Gastrocnemius medialis (tissue), 4 donors: ENCODE measurements at regions not wholly inside any gene's neighbourhood (a gene's known extent, or its start where the extent isn't known, plus 50 kb on each side); places are given as distances from the start of the nearest gene placed in this dataset.

Experiments used
- ATAC-seq, 2 donors: fragments of 150-250 bp; one replicate each; pipeline ENCODE4 v1.9.1; 2016
- DNase-seq, 2 donors: peaks; one replicate each; pipeline ENCODE4 v3.0.0-alpha.2; 2019
- H3K27ac ChIP-seq, 4 donors: fragments of 200-600 bp; sonication (generic); 1 replicate in 1 of 4; 2 replicates in 3 of 4; pipeline ENCODE4 v1.5.1; 2016 to 2018; ENCODE audit warnings: mild to moderate bottlenecking in 2 of 4, moderate library complexity in 1 of 4
- H3K27me3 ChIP-seq, 3 donors: fragments of 200-600 bp; sonication (generic) in 2 of 3; 1 replicate in 1 of 3; 2 replicates in 2 of 3; pipeline versions ENCODE4 v1.5.1 to v1.6.0; 2016 to 2019; ENCODE audit warnings: mild to moderate bottlenecking in 1 of 3, moderate library complexity in 1 of 3
- H3K36me3 ChIP-seq, 2 donors: fragments of 200-600 bp; sonication (generic) in 1 of 2; one replicate each; pipeline ENCODE4 v1.5.1; 2017 to 2018
- H3K4me1 ChIP-seq, 2 donors: fragments of 200-600 bp; sonication (generic) in 1 of 2; one replicate each; pipeline ENCODE4 v1.5.1; 2016 to 2017; ENCODE audit warnings: mild to moderate bottlenecking in 2 of 2
- H3K4me3 ChIP-seq, 4 donors: fragments of 200-600 bp; sonication (generic) in 3 of 4; 1 replicate in 1 of 4; 2 replicates in 3 of 4; pipeline ENCODE4 v1.5.1; 2016 to 2019; ENCODE audit warnings: mild to moderate bottlenecking in 2 of 4
- H3K9me3 ChIP-seq, 3 donors: fragments of 200-600 bp; sonication (generic) in 2 of 3; 1 replicate in 1 of 3; 2 replicates in 2 of 3; pipeline ENCODE4 v1.5.1; 2016 to 2019
- POLR2A ChIP-seq, 2 donors: fragments of 450-650 bp; IDR thresholded peaks; one replicate each; pipeline ENCODE4 v1.6.1; 2017; ENCODE audit warnings: antibody characterized with exemption in 2 of 2, mild to moderate bottlenecking in 2 of 2, moderate library complexity in 2 of 2
- in situ Hi-C, 4 donors: fragments of 200-750 bp; cut with MboI; loops; one replicate each; pipeline versions ENCODE4 v1.15.0 to v1.8.0; 2017; ENCODE audit warnings: low sequenced_read_pairs in 4 of 4
- intact Hi-C: fragments of 100-400 bp; cut with DNase I; formaldehyde crosslinking; loops from one replicate; pipeline ENCODE4 v1.15.1; 2023; ENCODE audit warnings: low total_unique reads
- TF ChIP-seq, protein P1 (sequence below), 5 experiments: fragments of 450-650 bp in 3 of 5; fragments of 200-600 bp in 2 of 5; sonication (generic) in 2 of 5; IDR thresholded peaks in 4 of 5; conservative IDR thresholded peaks in 1 of 5; 1 replicate in 4 of 5; 2 replicates in 1 of 5; pipeline ENCODE4 v1.5.1; 2016 to 2019; ENCODE audit warnings: antibody characterized with exemption in 5 of 5, mild to moderate bottlenecking in 3 of 5, moderate library complexity in 3 of 5

DNA sequence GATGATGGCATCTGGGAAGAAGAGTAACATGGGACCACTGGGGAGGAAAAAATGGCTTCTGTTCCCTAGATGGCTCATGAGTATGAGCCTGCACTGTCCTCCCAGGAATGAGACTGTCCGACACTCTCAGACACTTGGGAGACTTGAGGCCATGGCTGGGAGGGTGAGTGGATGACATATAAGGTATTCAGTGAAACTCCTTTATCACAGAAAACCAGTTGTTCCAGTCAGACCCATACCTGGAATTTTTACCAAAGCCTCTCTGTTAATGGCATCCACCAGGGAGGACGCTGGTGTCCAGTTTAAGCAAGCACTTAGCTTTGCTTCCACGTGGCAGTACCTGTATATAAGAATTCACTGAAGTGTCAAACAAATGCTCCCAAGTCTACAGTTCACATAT lies 116.7 kb upstream of the C10orf90 start:
- H3K27ac ChIP-seq, result no peak overlapping the region
- no peaks in the 10 kb centered on the region for H3K27me3 ChIP-seq
- H3K9me3 ChIP-seq, result no peaks in the 10 kb centered on the region
- in situ Hi-C loops (no loop called here), intact Hi-C loops (no loop called here)
- no peak for TF ChIP-seq POLR2A (IDR thresholded peaks at IDR 0.05)
- TF ChIP-seq, protein P1, sequence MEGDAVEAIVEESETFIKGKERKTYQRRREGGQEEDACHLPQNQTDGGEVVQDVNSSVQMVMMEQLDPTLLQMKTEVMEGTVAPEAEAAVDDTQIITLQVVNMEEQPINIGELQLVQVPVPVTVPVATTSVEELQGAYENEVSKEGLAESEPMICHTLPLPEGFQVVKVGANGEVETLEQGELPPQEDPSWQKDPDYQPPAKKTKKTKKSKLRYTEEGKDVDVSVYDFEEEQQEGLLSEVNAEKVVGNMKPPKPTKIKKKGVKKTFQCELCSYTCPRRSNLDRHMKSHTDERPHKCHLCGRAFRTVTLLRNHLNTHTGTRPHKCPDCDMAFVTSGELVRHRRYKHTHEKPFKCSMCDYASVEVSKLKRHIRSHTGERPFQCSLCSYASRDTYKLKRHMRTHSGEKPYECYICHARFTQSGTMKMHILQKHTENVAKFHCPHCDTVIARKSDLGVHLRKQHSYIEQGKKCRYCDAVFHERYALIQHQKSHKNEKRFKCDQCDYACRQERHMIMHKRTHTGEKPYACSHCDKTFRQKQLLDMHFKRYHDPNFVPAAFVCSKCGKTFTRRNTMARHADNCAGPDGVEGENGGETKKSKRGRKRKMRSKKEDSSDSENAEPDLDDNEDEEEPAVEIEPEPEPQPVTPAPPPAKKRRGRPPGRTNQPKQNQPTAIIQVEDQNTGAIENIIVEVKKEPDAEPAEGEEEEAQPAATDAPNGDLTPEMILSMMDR (IDR thresholded peaks at IDR 0.05 in 4 of 5, conservative IDR thresholded peaks at IDR 0.05 in 1 of 5), result no peak
- H3K4me3 ChIP-seq, result no peak overlapping the region
- no peaks in the 10 kb centered on the region for H3K36me3 ChIP-seq
- no peaks in the 10 kb centered on the region for H3K4me1 ChIP-seq
- ATAC-seq (no peak), DNase-seq (no peak)

GRCh38 chr10:126795318-126795717 lies 109.9 kb upstream of the DOCK1 start:
- Histone ChIP-seq H3K4me3 (no peak overlapping the region), H3K4me1 (no peaks in the 10 kb centered on the region)

GRCh38 chr10:126798649-126799048 lies 106.6 kb upstream of the DOCK1 start:
- H3K36me3 ChIP-seq, result no peaks in the 10 kb centered on the region
- ATAC-seq, result no peak
- intact Hi-C loops (no loop called here), in situ Hi-C loops (no loop called here)
- H3K4me1 ChIP-seq, result no peaks in the 10 kb centered on the region
- no peaks in the 10 kb centered on the region for H3K9me3 ChIP-seq
- H3K4me3 ChIP-seq, result no peak overlapping the region
- no peak overlapping the region for H3K27ac ChIP-seq
- TF ChIP-seq POLR2A (IDR thresholded peaks at IDR 0.05), result no peak
- TF ChIP-seq, protein P1 (IDR thresholded peaks at IDR 0.05 in 4 of 5, conservative IDR thresholded peaks at IDR 0.05 in 1 of 5), result no peak
- no peak for DNase-seq
- no peaks in the 10 kb centered on the region for H3K27me3 ChIP-seq

More at GRCh38 chr10:126795318-126795717, 109.9 kb upstream of the DOCK1 start:
- in situ Hi-C loops, result no loop called here
- Histone ChIP-seq H3K27ac (no peak overlapping the region), H3K9me3 (no peaks in the 10 kb centered on the region), H3K27me3 (no peaks in the 10 kb centered on the region), H3K36me3 (no peaks in the 10 kb centered on the region)
- no peak for DNase-seq
- no peak for ATAC-seq
- TF ChIP-seq POLR2A (IDR thresholded peaks at IDR 0.05), result no peak
- TF ChIP-seq, protein P1 (IDR thresholded peaks at IDR 0.05 in 4 of 5, conservative IDR thresholded peaks at IDR 0.05 in 1 of 5), result no peak
- intact Hi-C loops, result no loop called here

GRCh38 chr10:126803394-126803793 lies 101.8 kb upstream of the DOCK1 start:
- ATAC-seq, result no peak
- H3K27me3 ChIP-seq, result no peaks in the 10 kb centered on the region
- DNase-seq, result no peak
- intact Hi-C loops, result no loop called here
- no peak overlapping the region for H3K4me3 ChIP-seq
- no peak for TF ChIP-seq POLR2A (IDR thresholded peaks at IDR 0.05)
- TF ChIP-seq, protein P1 (IDR thresholded peaks at IDR 0.05 in 4 of 5, conservative IDR thresholded peaks at IDR 0.05 in 1 of 5), result no peak
- H3K36me3 ChIP-seq, result no peaks in the 10 kb centered on the region
- no peak overlapping the region for H3K27ac ChIP-seq
- in situ Hi-C loops, result no loop called here
- no peaks in the 10 kb centered on the region for H3K4me1 ChIP-seq
- H3K9me3 ChIP-seq, result no peaks in the 10 kb centered on the region

- H3K27ac ChIP-seq, result no peak overlapping the region
- H3K36me3 ChIP-seq, result no peaks in the 10 kb centered on the region
- H3K4me1 ChIP-seq, result no peaks in the 10 kb centered on the region
- no peak overlapping the region for H3K4me3 ChIP-seq
- ATAC-seq, result no peak
- no peak for DNase-seq
- H3K27me3 ChIP-seq, result no peaks in the 10 kb centered on the region
- intact Hi-C loops, result no loop called here
- no peaks in the 10 kb centered on the region for H3K9me3 ChIP-seq
- in situ Hi-C loops, result no loop called here
- TF ChIP-seq, protein P1 (IDR thresholded peaks at IDR 0.05 in 4 of 5, conservative IDR thresholded peaks at IDR 0.05 in 1 of 5), result no peak
- TF ChIP-seq POLR2A (IDR thresholded peaks at IDR 0.05), result no peak
Observed at GRCh38 chr10:126804396-126804795, 100.8 kb upstream of the DOCK1 start.
